ENCODE measurements at regions not wholly inside any gene's neighbourhood (a gene's known extent, or its start where the extent isn't known, plus 50 kb on each side); places are given as distances from the start of the nearest gene placed in this dataset.

DNA sequence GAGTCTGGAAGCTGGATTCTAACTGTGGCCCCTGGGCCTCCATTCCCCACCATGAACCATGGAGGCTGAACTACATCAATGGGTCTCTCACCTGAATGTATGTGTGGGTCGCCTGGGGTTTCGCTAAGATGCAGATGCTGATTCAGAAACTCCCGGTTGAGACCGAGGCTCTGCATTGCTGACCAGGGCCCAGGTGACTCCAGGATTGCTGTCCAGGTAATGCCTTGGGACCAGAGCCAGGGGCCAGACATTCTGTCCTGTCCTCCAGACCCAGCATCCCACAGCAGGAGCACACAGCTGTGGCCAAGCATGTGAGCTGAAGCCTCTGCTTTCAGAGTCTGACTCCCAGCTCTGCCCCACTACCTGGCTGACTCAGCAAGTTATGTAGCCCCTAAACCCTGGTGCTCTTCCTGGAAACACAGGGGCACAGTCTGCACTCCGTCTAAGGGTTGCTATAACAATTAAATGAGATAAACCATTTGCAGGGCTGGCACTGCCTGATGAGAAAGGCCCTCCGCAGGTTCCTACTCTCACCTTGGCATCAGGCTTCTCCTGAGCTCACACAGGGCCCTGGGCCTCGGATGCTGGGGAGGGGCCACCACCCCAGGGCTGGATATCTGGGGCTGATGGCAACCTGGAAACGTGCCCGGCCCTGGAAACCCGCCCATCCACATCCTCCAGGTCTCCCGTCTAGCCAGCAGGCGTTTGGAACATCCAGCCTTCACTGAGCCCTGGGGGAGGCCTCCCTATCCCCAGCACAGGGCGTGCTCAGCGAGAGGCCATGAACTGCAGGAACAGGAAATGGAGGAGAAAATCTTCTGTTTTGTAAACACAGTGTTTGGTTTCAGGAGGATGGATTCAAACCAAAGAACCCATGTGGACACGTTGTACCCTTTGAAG is 175.7 kb downstream of the DLL1 start:
- DNase-seq (ENCODE audit: low read depth in 3 of 3), result no peak

DNA sequence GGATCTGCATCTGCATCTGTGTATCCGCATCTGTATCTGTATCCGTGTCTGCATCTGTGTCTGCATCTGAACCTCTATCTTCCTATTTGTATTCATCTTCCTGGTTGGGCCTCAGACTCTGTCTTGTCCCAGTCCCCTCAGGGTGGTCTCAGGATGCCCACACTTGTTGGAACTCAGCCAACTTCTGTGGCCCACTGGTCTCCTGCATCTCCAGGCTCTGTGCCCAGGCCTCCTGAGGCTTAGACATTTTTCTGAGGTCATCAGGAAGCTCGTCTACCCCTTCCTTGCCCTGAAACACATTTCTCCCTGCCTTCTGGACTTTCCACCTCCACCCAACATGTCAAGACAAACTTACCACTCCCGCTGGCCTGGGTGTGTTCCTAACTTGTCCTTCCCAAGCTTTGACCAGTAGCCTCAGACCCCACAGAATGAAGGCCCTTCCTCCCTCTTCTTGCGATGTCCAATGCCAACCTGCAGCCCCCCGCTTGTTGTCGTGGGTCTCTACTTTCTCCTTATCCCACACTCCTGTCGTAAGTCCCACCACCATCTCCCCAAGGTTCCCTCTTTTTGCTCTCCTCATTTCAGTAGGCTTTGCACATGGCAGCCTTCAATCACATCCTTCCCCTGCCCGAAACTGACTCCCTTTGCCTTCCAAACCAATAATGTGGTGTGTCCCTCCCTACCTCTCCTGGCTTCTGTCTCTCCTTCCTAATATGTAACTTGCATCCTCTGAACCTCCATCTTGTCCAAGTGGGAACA is 176.5 kb downstream of the DLL1 start:
- DNase-seq (ENCODE audit: low read depth in 3 of 3), result no peak

DNA sequence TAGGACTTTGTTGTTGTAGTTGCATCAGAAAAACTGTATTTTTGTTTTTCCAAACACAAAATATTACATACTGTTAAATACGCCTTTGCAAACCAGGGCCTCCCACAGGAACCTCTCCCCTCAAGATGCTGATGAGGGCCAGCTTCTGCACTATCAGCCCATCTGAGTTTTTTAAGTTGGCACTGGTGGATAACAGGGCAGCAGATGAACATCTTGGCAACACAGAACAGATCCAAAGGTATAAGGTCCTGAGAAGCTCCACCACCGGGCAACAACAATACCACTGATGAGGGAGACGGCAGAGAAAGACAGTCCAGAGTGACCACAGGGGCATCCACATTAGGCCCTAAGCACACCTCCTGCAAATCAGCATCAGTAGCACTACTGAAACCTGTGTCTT is 177.7 kb downstream of the DLL1 start:
- no peak for DNase-seq (ENCODE audit: low read depth in 3 of 3)

DNA sequence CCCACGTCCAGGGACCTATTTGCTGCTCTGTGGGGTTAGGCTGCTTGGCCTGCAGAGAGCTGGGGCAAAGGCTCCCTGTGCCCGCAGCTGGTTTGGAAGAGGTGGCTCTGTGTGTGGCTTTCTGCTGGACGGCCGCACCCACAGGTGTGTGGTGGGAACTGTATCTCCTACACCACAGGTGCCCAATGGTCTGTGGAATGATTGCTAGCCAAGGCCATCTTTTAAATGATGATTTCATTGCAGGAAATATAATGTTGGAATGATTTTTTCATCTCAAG is 178.4 kb downstream of the DLL1 start:
- DNase-seq (ENCODE audit: low read depth in 3 of 3), result no peak

DNA sequence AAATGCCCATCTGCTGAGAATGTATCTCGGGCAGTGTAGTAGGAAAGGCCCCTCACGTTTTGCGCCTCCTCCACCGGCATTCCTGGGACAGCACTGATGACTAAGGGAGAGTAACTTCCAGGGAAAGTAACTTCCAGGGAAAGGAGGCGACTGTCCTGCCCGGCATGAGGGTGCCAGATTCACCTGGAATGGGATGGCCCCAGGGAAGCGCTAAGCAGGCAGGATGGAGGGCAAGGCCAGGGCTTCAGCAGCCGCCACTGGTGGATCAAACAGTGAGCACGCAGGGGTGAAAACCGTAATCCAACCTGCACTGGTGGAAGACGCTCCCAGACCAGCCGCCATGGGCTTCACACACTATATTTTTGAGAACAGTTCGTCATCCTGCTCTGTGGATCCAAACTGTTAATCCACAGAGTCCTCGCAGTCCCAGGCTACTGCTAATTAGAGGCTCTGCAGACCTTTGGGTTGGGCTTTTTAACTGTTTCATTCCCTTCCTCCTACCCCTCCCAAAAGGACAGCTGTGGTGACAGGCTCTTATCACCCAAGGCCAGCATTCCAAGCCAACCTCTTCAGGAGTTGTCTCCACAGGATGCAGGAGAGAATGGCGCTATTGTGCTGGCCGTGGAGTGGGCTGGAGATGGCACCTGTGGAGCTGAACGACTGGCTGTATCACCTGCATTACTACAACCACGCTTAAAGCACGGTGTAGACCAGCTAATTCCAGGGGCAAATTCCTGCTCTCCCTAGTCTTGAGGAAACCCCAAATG is 178.9 kb downstream of the DLL1 start:
- DNase-seq (ENCODE audit: low read depth in 3 of 3), result no peak

DNA sequence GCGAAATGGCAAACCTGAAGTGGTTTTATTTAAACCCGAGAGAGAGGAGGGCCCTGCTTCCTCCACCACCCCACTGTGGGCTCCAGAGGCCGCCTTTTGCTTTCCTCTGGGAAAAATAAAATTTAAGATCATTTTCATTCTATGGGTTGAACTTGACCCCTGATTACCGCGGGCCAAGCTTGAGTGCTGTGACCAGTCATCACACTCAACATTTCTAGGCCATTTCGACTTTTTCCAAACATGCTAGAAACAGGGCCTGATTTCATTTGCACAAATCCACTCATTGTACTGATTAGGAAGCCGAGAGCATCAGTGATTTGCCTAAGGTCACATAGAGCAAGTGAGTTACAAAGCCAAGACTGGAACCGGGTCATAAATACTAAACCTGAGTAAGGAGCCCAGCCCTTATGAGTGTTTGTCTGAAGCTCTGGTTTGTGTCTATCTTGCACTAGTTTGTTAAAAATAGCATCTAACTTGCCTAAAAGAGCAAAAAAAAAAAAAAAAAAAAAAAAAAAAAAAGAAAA is 179.7 kb downstream of the DLL1 start:
- DNase-seq (ENCODE audit: low read depth in 3 of 3), result no peak

DNA sequence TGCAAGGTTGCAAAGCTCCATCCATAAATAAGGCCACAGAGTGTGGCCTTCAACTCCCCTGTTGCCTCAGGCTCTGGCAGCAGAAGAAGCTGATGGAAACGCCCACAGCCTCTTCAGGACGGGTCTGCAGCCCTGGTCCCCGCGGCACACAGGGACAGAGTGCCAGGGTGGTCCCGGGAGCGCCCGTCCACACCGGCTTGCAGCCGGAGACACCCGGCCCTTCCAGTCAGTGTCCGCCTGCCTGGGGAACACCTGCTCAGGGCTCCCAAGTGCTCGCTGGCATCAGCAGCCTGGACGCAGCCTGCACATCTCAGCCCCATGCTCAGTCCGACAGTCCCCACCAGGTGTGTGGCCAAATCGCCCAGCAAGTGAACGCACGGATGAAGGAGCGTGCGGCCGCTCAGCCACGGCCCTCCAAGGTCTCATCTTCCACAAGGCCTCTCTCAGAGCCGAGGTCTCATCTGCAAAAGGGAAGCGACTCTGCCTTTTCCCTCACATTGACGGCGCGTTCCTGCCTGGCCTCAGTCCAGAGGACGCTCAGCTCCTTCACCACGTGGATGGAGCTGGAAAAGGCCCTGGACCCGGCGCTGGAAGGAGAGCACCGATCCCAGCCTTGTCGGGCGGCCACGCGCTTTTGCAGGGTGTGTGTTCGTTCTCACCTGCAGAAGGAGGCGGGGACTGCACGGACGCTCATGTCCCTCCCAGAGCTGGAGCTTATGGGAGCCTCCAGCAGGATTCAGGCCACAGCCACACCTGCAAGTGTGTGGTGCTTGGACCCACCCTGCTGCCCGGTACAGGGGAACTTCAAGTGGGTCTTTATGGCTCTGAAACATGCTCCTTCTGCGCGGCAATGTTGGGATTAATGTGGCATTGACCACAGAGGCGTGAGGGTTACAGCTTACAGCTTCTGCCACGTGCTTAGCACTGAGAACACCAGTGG is 180.4 kb downstream of the DLL1 start:
- DNase-seq (ENCODE audit: low read depth in 3 of 3), result no peak

DNA sequence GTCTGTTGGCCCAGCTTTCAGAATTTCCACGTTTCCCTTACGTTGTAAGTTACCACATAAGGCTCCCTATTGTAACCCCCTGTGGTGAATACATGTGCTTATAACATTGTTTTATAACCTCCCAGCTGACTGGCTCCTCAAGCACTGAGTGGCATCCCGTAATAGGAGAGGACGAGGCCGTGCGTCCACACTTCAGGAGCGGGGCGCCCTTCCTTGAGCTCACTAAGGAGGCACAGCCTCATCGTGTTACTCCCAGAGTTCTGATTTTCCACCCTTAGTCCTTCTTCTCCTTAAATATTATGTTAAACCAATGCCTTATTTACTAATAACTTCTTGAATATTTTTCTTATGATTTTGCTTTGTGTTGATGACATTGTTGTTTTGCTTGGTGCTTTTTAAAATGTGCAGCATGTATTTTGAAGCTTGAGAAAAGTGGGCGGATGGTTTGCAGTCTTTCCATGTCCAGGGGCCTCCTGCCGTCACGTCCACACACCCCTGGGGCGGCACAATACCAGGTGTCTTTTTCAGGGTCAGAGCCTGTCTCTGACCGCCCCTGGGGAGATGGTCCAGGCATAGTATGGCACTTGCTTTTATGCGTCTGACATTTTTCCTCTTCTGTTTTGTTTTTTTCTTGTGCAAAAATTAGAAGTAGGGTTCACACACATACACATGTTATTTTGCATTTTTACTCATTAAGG is 181.8 kb downstream of the DLL1 start:
- no peak for DNase-seq (ENCODE audit: low read depth in 3 of 3)

DNA sequence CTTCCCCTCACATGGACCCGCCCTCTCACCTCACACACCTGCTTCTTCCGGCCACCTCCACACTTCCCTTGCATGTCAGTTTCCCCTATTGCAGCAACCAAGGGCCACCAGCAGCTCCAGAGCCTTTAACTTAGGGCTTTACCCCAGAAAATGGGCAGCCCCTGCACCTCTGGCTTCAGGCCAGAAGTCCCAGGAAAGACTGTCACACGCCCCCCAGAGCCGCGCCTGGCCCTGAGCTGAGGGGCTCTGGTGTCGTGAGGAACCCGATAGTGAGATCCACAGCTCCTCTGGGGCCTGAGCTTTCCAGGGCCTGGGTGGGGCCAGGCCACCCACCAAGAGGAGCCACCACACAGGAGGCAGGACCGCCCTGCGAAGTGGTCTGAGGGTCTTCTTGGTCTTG is 182.4 kb downstream of the DLL1 start:
- no peak for DNase-seq (ENCODE audit: low read depth in 3 of 3)

DNA sequence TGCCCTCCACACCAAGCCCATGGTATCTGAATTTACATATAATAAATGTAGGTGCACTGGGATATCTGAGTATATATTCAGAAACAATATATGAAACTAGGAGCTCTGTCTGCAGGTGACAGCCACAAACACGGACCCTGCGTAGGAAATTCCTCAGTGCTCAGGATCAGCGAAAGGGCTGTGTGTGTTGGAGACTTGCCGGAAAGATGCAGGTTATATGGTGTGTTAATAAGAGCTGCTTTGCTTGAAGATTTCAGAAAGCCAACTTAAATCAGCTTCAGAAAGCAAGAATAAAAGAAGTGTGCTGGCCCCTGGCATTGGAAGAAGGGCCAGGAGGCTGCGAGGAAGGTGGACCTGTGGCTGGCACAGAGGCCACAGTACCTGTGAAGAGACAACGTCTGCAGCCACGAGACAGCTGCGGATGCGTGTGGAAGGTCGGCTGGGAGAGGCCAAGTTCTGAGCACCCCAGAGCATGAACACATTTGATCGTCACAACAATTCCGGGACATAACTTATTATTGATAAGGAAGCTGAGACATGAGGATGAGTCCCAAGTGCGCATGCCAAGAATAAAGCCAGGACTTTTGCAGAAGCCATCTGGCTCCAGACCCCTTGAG is 183.2 kb downstream of the DLL1 start:
- DNase-seq (ENCODE audit: low read depth in 3 of 3), result no peak

DNA sequence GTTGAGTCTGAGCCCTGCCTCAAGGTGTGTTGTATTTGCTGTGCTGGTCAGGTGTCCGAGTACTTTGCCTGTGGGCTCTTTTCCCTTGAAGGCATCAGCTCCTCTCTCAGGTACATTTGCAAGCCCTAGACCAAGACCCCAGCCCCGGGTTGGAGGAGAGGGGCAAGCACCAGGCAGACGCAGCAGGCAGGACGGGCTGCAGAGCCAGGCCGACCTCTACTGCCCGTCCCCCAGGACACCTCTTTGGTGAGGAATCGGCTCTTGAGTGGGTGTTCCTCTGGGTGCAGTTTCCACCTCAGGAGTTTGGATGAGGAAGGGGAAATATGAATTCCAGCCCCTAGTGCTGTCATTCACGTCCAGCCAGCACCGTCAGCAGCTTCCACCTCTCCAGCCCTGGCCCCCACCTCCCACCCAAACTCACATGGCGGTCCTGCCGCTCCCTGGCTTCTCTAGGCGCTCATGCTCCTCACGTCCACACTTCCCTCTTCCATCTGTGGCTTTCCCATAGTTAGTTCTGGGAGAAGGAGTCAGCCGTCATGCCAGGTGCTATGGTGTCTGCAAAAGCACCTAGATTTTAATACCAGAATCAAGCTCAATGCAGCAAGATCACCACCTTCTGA is 183.9 kb downstream of the DLL1 start:
- no peak for DNase-seq (ENCODE audit: low read depth in 3 of 3)

DNA sequence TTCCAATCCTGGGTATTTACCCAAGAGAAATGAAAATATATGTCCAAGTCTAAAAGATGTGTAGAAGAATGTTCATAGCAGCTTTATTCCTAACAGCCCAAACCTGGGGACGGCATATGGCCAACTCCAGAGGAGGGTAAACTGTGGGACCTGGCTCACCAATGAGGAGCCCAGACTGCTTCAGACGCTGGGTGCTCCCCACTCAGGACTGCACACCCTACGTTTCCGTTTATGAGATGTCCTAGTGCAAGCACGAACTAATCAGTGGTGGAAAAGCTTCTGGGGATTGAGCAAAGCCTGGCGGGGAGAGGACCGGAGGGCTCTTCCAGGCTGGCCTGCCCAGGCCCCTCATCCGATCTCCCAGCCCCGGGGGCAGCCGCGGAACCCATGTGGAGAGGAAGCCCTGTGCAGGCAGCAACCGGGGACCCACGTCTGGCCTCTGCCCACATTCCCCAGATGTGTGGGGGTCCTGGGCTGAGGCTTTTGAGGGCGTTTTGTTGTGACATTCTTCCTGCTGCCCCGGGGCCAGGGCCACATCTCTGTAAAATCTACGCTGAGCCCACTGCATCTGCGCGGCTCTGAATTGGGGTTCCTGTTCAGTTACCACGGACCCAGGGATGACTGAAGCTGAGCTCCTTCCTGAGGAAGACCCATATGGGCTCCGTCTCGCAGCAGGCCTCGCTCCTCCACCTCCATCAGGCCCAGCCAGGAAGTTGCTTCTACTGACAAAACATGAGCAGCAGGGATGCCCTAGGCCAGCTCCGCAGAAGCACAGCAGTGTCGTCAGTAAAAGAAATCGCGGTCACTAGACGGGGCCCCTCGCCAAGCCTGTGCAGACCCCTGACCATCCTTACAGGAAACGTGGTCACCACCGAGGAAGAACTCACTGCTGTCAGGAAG is 188.0 kb downstream of the DLL1 start:
- no peak for DNase-seq (ENCODE audit: low read depth in 3 of 3)

DNA sequence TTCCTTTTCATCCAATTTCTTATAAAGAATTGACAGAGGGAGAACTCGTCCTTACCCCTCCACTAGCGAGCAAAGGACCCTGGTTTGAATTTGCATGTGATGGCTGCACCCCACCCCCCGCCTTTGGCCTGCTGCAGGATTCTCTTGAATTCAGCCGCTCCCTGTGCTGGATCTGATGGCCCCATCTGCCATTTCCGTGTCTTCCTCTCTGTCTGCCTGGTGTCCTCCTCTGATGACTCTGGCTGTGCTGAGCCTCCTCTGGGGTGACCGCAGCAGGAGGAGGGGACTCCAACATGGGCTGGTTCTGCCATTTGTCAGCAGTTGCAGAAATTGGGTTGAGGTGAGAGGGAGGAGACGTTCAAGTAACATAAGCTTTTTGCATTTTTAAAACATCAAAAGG is 188.8 kb downstream of the DLL1 start:
- no peak for DNase-seq (ENCODE audit: low read depth in 3 of 3)

DNA sequence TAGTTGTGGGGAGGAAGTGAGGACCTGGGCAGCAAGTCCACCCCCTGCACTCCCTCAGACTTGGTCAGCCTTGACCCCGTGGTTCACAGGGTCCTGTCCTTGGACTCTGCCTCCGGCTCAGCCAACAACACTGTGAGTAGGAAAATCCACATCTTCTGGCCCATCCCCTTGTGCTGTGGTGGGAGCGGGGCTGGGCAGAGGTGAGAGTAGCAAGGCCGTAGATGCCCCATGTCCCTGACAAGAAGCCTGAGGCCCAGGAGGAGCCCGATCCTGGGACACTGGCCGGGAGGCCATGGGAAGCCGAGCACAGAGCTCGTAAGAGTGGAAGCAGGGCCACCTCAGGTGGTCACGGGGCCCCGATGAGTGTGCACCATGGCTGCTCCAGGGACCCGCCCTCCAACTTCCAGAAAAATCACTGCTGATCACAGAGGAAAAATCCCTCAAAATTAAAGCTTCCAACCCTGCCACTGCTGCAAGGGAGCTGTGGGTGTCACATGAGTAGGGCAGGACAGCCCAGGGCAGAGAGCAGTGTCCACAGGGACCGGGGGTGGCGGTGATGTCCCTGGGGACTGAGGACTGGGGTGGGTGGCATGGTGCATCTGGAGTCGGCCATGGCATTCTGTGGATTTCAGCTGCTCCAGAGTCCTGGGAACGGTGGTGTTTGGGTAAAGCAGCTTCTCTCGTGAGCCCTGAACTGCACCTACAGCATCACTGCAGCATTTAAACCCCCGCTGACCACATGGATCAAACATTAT is 189.4 kb downstream of the DLL1 start:
- DNase-seq (ENCODE audit: low read depth in 3 of 3), result no peak

DNA sequence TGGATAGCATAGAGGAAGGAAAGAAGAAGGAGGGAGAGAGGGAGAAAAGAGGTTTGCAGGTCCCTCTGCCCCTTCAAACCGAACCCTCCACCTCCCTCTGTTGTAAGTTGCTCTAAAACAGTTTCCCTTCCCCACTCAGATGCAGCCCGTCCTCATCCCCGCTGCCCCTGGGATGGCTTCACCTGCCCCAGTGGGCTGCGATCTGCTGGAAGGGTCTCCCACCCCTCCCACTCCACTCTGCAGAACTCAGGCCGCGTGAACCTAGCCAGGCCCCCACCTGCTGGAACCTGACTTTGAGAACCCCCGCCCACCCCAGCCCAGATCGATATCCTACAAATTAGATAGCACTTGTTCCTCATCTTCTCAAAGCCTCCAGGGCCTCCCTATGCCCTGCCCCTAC is 190.8 kb downstream of the DLL1 start:
- DNase-seq (ENCODE audit: low read depth in 3 of 3), result no peak

DNA sequence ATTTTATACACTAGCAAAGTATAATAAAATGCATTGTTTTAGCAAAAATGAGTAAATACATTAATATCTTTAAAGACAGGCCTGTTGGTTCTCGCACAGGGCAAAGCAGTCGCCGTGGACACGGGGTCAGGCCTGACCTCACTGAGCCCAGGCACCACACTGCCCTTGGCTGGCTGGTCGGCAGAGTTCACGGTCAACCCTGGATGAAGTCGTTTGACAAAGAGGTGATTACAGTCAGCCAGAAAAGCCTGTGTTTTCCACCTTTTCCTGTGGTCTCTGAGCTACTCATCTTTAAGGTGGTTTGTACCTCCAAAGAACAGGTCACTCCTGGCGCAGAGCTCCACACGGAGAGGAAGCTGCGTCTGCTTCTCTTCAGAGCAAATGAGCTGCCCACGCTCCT is 191.5 kb downstream of the DLL1 start:
- DNase-seq (ENCODE audit: low read depth in 3 of 3), result no peak

DNA sequence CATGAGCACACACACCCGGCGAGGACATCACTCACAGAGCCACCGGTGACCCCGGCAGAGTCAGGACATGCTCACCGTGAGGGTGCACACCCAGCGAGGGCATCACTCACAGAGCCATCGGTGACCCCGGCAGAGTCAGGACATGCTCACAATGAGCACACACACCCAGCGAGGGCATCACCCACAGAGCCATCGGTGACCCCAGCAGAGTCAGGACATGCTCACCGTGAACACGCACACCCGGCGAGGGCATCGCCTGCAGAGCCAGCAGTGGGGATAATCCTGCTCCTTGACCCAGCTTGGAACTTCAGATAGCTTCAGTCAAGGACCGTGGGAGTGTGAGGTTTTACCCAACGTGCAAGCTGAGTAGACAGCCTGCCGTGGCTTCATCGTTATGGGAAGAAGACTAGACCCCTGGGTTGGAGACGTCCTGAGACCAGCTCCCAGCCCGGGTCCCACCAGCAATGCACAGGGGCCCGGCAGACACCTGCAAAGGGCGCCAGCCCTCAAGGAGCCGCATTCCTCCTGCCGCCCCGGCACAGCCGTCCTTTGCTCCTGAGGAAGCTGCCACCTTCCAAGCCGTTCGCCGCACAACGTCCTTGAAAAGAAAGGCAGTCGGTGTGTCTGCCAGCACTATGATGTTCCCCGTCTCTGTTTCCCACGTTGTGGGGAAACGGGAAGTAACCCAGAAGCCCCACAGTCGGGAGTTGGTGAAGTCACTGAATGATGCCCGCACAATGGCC is 192.3 kb downstream of the DLL1 start:
- DNase-seq (ENCODE audit: low read depth in 3 of 3), result no peak

All from stimulated activated CD4-positive, alpha-beta T cell treated with anti-CD3 and anti-CD28 coated beads, TNF-alpha, amount 100 ng/mL, for 48 hours (primary cell).